Trophoblast cell (in vitro differentiated cells and primary cell): ENCODE measurements at regions not wholly inside any gene's neighbourhood (a gene's known extent, or its start where the extent isn't known, plus 50 kb on each side); places are given as distances from the start of the nearest gene placed in this dataset.

Source experiments
- DNase-seq, 2 donors: peaks; one replicate each; pipeline ENCODE4 v3.0.0-alpha.2; 2016
- H2AFZ ChIP-seq: 2 replicates; pipeline ENCODE4 v1.6.1; 2013; ENCODE audit warnings: low read length, moderate library complexity, mild to moderate bottlenecking; ENCODE audit not compliant: insufficient read depth, poor library complexity
- H2AK5ac ChIP-seq: 2 replicates; pipeline ENCODE4 v1.6.1; 2013; ENCODE audit warnings: mild to moderate bottlenecking, low read length
- H2BK120ac ChIP-seq: 2 replicates; pipeline ENCODE4 v1.6.1; 2013; ENCODE audit warnings: low read length, mild to moderate bottlenecking, moderate library complexity; ENCODE audit not compliant: insufficient read depth, poor library complexity
- H2BK12ac ChIP-seq: 2 replicates; pipeline ENCODE4 v1.6.1; 2013; ENCODE audit warnings: mild to moderate bottlenecking, low read length, moderate library complexity
- H2BK5ac ChIP-seq: 2 replicates; pipeline ENCODE4 v1.6.1; 2013; ENCODE audit warnings: low read length, low read depth, moderate library complexity, mild to moderate bottlenecking; ENCODE audit not compliant: poor library complexity
- H3K14ac ChIP-seq: 2 replicates; pipeline ENCODE4 v1.6.1; 2013; ENCODE audit warnings: mild to moderate bottlenecking, low read length
- H3K18ac ChIP-seq: 2 replicates; pipeline ENCODE4 v1.6.1; 2013; ENCODE audit warnings: mild to moderate bottlenecking, low read length
- H3K23ac ChIP-seq: 2 replicates; pipeline ENCODE4 v1.6.1; 2013; ENCODE audit warnings: low read length
- H3K27ac ChIP-seq: 2 replicates; pipeline ENCODE4 v1.5.1; 2013; ENCODE audit warnings: low read depth, mild to moderate bottlenecking, inconsistent platforms, low read length, moderate library complexity
- H3K27me3 ChIP-seq: 2 replicates; pipeline ENCODE4 v1.6.1; 2013; ENCODE audit warnings: inconsistent platforms, mild to moderate bottlenecking, low read length, moderate library complexity; ENCODE audit not compliant: insufficient read depth
- H3K36me3 ChIP-seq, 2 experiments: 1 replicate in 1 of 2; 2 replicates in 1 of 2; pipeline ENCODE4 v1.6.1; 2013; ENCODE audit warnings: low read length in 2 of 2, mild to moderate bottlenecking in 2 of 2, moderate library complexity in 1 of 2; ENCODE audit not compliant: insufficient read depth in 2 of 2, control insufficient read depth in 1 of 2
- H3K4ac ChIP-seq: 2 replicates; pipeline ENCODE4 v1.6.1; 2013; ENCODE audit warnings: low read depth, mild to moderate bottlenecking, low read length, moderate library complexity
- H3K4me1 ChIP-seq, 2 experiments: 1 replicate in 1 of 2; 2 replicates in 1 of 2; pipeline ENCODE4 v1.6.1; 2013; ENCODE audit warnings: low read length in 2 of 2, mild to moderate bottlenecking in 2 of 2, moderate library complexity in 1 of 2; ENCODE audit not compliant: insufficient read depth in 2 of 2, control insufficient read depth in 1 of 2
- H3K4me2 ChIP-seq: 2 replicates; pipeline ENCODE4 v1.6.1; 2013; ENCODE audit warnings: inconsistent platforms, mild to moderate bottlenecking, low read length, moderate library complexity
- H3K4me3 ChIP-seq: 2 replicates; pipeline ENCODE4 v1.5.1; 2013; ENCODE audit warnings: mild to moderate bottlenecking, low read depth, low read length, inconsistent platforms
- H3K79me1 ChIP-seq: one replicate; pipeline ENCODE4 v1.6.1; 2013; ENCODE audit warnings: low read length
- H3K79me2 ChIP-seq: 2 replicates; pipeline ENCODE4 v1.6.1; 2013; ENCODE audit warnings: low read length, mild to moderate bottlenecking; ENCODE audit not compliant: control insufficient read depth, insufficient read depth, poor library complexity
- H3K9ac ChIP-seq: 2 replicates; pipeline ENCODE4 v1.6.1; 2013; ENCODE audit warnings: mild to moderate bottlenecking, low read length
- H3K9me3 ChIP-seq: 2 replicates; pipeline ENCODE4 v1.6.1; 2013; ENCODE audit warnings: low read depth, mild to moderate bottlenecking, control low read depth, inconsistent platforms, low read length; ENCODE audit not compliant: insufficient read depth
- H4K12ac ChIP-seq: 2 replicates; pipeline ENCODE4 v1.6.1; 2013; ENCODE audit warnings: low read depth, mild to moderate bottlenecking, low read length, moderate library complexity
- H4K8ac ChIP-seq: 2 replicates; pipeline ENCODE4 v1.6.1; 2013; ENCODE audit warnings: low read depth, mild to moderate bottlenecking, low read length, moderate library complexity
- H4K91ac ChIP-seq: one replicate; pipeline ENCODE4 v1.6.1; 2013; ENCODE audit warnings: low read depth, mild to moderate bottlenecking, low read length, moderate library complexity
- WGBS: extraction: QIAGEN DNeasy Blood & Tissue Kit; methylation state at CpG from one replicate; pipeline ENCODE4 v1.1.7; 2013; ENCODE audit warnings: missing lambda C conversion rate; ENCODE audit not compliant: insufficient read length, insufficient coverage; ENCODE audit errors: extremely low coverage; 5-methylcytosine and 5-hydroxymethylcytosine counted together

DNA sequence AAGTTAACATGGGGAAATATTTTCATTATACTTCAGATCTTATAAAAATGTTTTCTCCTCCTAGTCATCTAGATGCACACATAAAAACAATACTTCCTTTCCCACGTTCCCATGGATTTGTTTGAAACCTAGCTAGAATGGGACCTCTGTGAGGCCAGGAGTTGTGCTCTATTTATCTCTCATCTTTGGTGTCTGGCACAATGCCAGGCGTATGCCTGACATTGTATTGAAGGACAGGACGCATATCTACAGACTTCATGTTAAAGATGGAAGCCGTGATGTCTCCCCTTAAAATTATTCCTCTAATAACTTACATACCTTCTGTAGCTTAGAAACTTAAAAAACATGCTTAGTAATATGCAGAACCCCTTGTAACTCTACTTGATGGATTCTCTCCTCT is 394.5 kb upstream of the FAT1 start:
- Histone ChIP-seq H4K91ac (no peak overlapping the region), H2AK5ac (no peak overlapping the region), H4K8ac (no peak overlapping the region), H3K27me3 (no peaks in the 10 kb centered on the region), H3K4me1 (no peaks in the 10 kb centered on the region), H2BK12ac (no peak overlapping the region), H3K27ac (no peak overlapping the region), H3K9me3 (no peaks in the 10 kb centered on the region), H3K79me1 (no peaks in the 10 kb centered on the region), H3K36me3 (no peaks in the 10 kb centered on the region), H3K14ac (no peak overlapping the region), H3K18ac (no peak overlapping the region), H3K4ac (no peak overlapping the region), H4K12ac (no peak overlapping the region), H3K79me2 (no peaks in the 10 kb centered on the region), H2AFZ (no peak overlapping the region), H3K4me2 (no peak overlapping the region), H2BK120ac (no peak overlapping the region), H2BK5ac (no peak overlapping the region), H3K9ac (no peak overlapping the region), H3K23ac (no peak overlapping the region), H3K4me3 (no peak overlapping the region)
- WGBS = no CpG with 5 or more reads among the region's 4 CpGs
- DNase-seq = no peak

DNA sequence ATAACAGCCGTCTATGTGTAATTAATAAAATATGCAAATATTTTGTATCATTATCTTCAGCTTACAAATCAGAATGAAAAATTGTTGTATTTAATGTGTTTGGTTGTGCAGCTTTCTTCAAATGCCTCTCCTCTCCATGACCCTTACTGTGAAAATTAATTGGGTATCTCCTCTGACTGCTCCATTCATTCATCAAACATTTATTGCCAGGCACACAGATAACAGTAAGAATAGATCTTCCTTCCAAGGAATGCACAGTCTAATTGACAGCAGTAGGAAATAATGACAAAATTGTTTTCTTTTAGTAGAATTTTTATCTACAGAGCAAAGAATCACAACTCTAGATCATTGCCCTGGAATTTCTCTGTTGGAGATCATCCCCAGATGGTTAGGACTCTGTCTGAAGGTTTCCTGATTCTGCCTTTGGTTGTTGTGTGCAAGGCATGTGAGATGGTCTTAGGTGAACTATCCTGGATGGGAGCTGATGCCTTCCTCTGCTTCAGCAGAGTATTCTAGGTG is 395.0 kb upstream of the FAT1 start:
- Histone ChIP-seq H2AK5ac (no peak overlapping the region), H3K23ac (no peak overlapping the region), H3K4ac (no peak overlapping the region), H3K4me2 (no peak overlapping the region), H2AFZ (no peak overlapping the region), H3K79me1 (no peaks in the 10 kb centered on the region), H2BK120ac (no peak overlapping the region), H2BK12ac (no peak overlapping the region), H4K12ac (no peak overlapping the region), H3K4me3 (no peak overlapping the region), H3K36me3 (no peaks in the 10 kb centered on the region), H2BK5ac (no peak overlapping the region), H3K14ac (no peak overlapping the region), H3K18ac (no peak overlapping the region), H3K4me1 (no peaks in the 10 kb centered on the region), H3K27ac (no peak overlapping the region), H3K9me3 (no peaks in the 10 kb centered on the region), H4K8ac (no peak overlapping the region), H3K27me3 (no peaks in the 10 kb centered on the region), H3K9ac (no peak overlapping the region), H4K91ac (no peak overlapping the region), H3K79me2 (no peaks in the 10 kb centered on the region)
- no peak for DNase-seq
- WGBS = no CpG with 5 or more reads among the region's 1 CpG

DNA sequence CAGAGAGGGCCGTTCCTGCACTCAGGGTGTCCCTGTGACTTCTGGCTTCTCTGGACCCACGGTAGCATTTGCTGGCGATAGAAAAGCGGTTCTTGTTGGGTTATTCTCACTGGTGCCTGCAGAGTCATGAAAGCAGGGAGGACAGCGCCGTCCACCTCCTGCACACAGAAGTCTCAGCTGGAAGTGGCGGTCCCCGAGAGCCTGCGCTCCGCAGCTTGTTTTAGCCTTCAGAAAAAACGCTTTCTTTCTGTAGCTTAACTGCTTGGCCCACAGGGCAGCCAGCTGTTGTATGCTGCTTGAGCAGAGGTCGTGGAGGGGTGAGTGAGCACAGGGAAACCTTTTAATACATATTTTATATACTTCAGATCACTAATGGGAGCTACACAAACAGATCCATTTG is 400.7 kb upstream of the FAT1 start:
- Histone ChIP-seq H3K23ac (no peak overlapping the region), H2AK5ac (no peak overlapping the region), H3K4ac (no peak overlapping the region), H4K91ac (no peak overlapping the region), H3K79me1 (no peaks in the 10 kb centered on the region), H2BK5ac (no peak overlapping the region), H3K14ac (no peak overlapping the region), H3K36me3 (no peaks in the 10 kb centered on the region), H2BK120ac (no peak overlapping the region), H3K79me2 (no peaks in the 10 kb centered on the region), H4K12ac (no peak overlapping the region), H3K9me3 (peaks cover 2% of the 10 kb centered on the region), H3K4me1 (no peaks in the 10 kb centered on the region), H3K18ac (no peak overlapping the region), H2BK12ac (no peak overlapping the region), H3K9ac (no peak overlapping the region), H3K4me2 (no peak overlapping the region), H4K8ac (no peak overlapping the region), H3K27ac (no peak overlapping the region), H3K4me3 (no peak overlapping the region), H2AFZ (no peak overlapping the region), H3K27me3 (no peaks in the 10 kb centered on the region)
- WGBS = no CpG with 5 or more reads among the region's 12 CpGs
- no peak for DNase-seq

DNA sequence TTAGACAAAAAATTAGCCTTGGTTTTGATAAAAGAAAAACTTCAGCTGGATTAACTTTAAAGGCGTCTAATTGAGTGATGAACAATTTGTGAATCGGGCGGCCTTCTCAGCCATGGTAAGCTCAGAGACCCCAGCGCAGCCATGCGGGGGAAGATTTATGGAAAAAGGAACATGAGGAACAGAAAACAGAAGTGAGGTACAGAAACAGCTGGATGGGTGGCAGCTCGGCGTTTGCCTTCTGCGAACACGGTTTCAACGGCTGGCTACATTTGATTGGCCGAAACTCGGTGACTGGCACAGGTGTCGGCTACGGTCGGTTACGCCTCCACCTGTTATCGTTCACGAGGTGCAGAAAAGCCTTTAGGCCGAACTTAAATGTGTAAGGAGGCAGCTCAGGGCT is 401.4 kb upstream of the FAT1 start:
- Histone ChIP-seq H3K36me3 (no peaks in the 10 kb centered on the region), H2BK12ac (no peak overlapping the region), H2BK120ac (no peak overlapping the region), H4K8ac (no peak overlapping the region), H2AFZ (no peak overlapping the region), H3K14ac (no peak overlapping the region), H3K27me3 (no peaks in the 10 kb centered on the region), H4K91ac (no peak overlapping the region), H4K12ac (no peak overlapping the region), H2BK5ac (no peak overlapping the region), H3K27ac (no peak overlapping the region), H3K23ac (no peak overlapping the region), H3K9me3 (peaks cover 2% of the 10 kb centered on the region), H3K18ac (no peak overlapping the region), H3K4me1 (no peaks in the 10 kb centered on the region), H3K4me3 (no peak overlapping the region), H3K79me2 (no peaks in the 10 kb centered on the region), H3K4ac (no peak overlapping the region), H3K9ac (no peak overlapping the region), H3K79me1 (no peaks in the 10 kb centered on the region), H2AK5ac (no peak overlapping the region), H3K4me2 (no peak overlapping the region)
- no peak for DNase-seq
- no CpG with 5 or more reads among the region's 19 CpGs for WGBS
